ENCODE measurements at regions not wholly inside any gene's neighbourhood (a gene's known extent, or its start where the extent isn't known, plus 50 kb on each side); places are given as distances from the start of the nearest gene placed in this dataset.

GRCh38 chr11:95327273-95327948 is 96.4 kb upstream of the SESN3 start:
- DNase-seq (ENCODE audit: low read depth in 1 of 2, low spot score in 1 of 2) = no peak

GRCh38 chr11:95325777-95326258 is 94.8 kb upstream of the SESN3 start:
- no peak for DNase-seq (ENCODE audit: low read depth in 1 of 2, low spot score in 1 of 2)

GRCh38 chr11:95324826-95325225 is 93.8 kb upstream of the SESN3 start:
- DNase-seq (ENCODE audit: low read depth in 1 of 2, low spot score in 1 of 2) = no peak

GRCh38 chr11:95322539-95322938 is 91.5 kb upstream of the SESN3 start:
- DNase-seq (ENCODE audit: low read depth in 1 of 2, low spot score in 1 of 2) = no peak

GRCh38 chr11:95318498-95318897 is 87.5 kb upstream of the SESN3 start:
- DNase-seq (ENCODE audit: low read depth in 1 of 2, low spot score in 1 of 2) = no peak

- DNase-seq (ENCODE audit: low read depth in 1 of 2, low spot score in 1 of 2) = no peak
Measured at GRCh38 chr11:95308512-95309035, 77.6 kb upstream of the SESN3 start.

- no peak for DNase-seq (ENCODE audit: low read depth in 1 of 2, low spot score in 1 of 2)
Measured at GRCh38 chr11:95307286-95307685, 76.3 kb upstream of the SESN3 start.

- no peak for DNase-seq (ENCODE audit: low read depth in 1 of 2, low spot score in 1 of 2)
Measured at GRCh38 chr11:95306801-95307200, 75.8 kb upstream of the SESN3 start.

GRCh38 chr11:95306123-95306522 is 75.1 kb upstream of the SESN3 start:
- no peak for DNase-seq (ENCODE audit: low read depth in 1 of 2, low spot score in 1 of 2)

GRCh38 chr11:95305705-95306104 is 74.7 kb upstream of the SESN3 start:
- DNase-seq (ENCODE audit: low read depth in 1 of 2, low spot score in 1 of 2) = no peak

- no peak for DNase-seq (ENCODE audit: low read depth in 1 of 2, low spot score in 1 of 2)
Measured at GRCh38 chr11:95304777-95305176, 73.8 kb upstream of the SESN3 start.

- DNase-seq (ENCODE audit: low read depth in 1 of 2, low spot score in 1 of 2) = no peak
Measured at GRCh38 chr11:95302211-95302610, 71.2 kb upstream of the SESN3 start.

- no peak for DNase-seq (ENCODE audit: low read depth in 1 of 2, low spot score in 1 of 2)
Measured at GRCh38 chr11:95301474-95301873, 70.5 kb upstream of the SESN3 start.

- no peak for DNase-seq (ENCODE audit: low read depth in 1 of 2, low spot score in 1 of 2)
Measured at GRCh38 chr11:95299078-95299679, 68.2 kb upstream of the SESN3 start.

- no peak for DNase-seq (ENCODE audit: low read depth in 1 of 2, low spot score in 1 of 2)
Measured at GRCh38 chr11:95297680-95298452, 66.9 kb upstream of the SESN3 start.

GRCh38 chr11:95296621-95297025 is 65.6 kb upstream of the SESN3 start:
- DNase-seq (ENCODE audit: low read depth in 1 of 2, low spot score in 1 of 2) = no peak

GRCh38 chr11:95296165-95296564 is 65.2 kb upstream of the SESN3 start:
- no peak for DNase-seq (ENCODE audit: low read depth in 1 of 2, low spot score in 1 of 2)

GRCh38 chr11:95295382-95296149 is 64.6 kb upstream of the SESN3 start:
- DNase-seq (ENCODE audit: low read depth in 1 of 2, low spot score in 1 of 2) = no peak

GRCh38 chr11:95294701-95295100 is 63.7 kb upstream of the SESN3 start:
- no peak for DNase-seq (ENCODE audit: low read depth in 1 of 2, low spot score in 1 of 2)

- no peak for DNase-seq (ENCODE audit: low read depth in 1 of 2, low spot score in 1 of 2)
Measured at GRCh38 chr11:95293116-95293515, 62.1 kb upstream of the SESN3 start.

- no peak for DNase-seq (ENCODE audit: low read depth in 1 of 2, low spot score in 1 of 2)
Measured at GRCh38 chr11:95291946-95292345, 60.9 kb upstream of the SESN3 start.

All from activated T-helper 1 cell treated with anti-CD3 and anti-CD28 coated beads, Interleukin-2, amount 50 U/mL, for 16 hours (primary cell).